DND-41 (cell line): ENCODE measurements at regions not wholly inside any gene's neighbourhood (a gene's known extent, or its start where the extent isn't known, plus 50 kb on each side); places are given as distances from the start of the nearest gene placed in this dataset.
"Not testable (repeated sequence)": the region's sequence is repeated elsewhere in the genome, so short reads cannot be mapped to it uniquely, and the experiment has no call there.

Experiments
- ATAC-seq: fragments of 200-7000 bp; cut with Tn5 transposase; 3 replicates; pipeline ENCODE4 v1.9.1; 2021; ENCODE audit warnings: low read depth; ENCODE audit not compliant: insufficient read depth
- DNase-seq: peaks from one replicate; pipeline ENCODE4 v3.0.0-alpha.2; 2020
- H2AFZ ChIP-seq: 2 replicates; pipeline ENCODE4 v1.6.0; 2012; ENCODE audit warnings: low read depth, low read length
- H3K27ac ChIP-seq: 2 replicates; pipeline ENCODE4 v1.5.1; 2012; ENCODE audit warnings: low read length, inconsistent platforms
- H3K27me3 ChIP-seq: fragments of 200-600 bp; sonication (generic); 2 replicates; pipeline ENCODE4 v1.6.0; 2012; ENCODE audit warnings: low read length, mild to moderate bottlenecking, inconsistent platforms; ENCODE audit not compliant: insufficient read depth, poor library complexity
- H3K36me3 ChIP-seq: 2 replicates; pipeline ENCODE4 v1.5.1; 2012; ENCODE audit warnings: low read length, inconsistent platforms; ENCODE audit not compliant: insufficient read depth
- H3K4me1 ChIP-seq: 2 replicates; pipeline ENCODE4 v1.5.1; 2012; ENCODE audit warnings: mild to moderate bottlenecking, low read length; ENCODE audit not compliant: insufficient read depth
- H3K4me2 ChIP-seq: 2 replicates; pipeline ENCODE4 v1.6.0; 2012; ENCODE audit warnings: mild to moderate bottlenecking, moderate library complexity, low read length, inconsistent platforms; ENCODE audit not compliant: insufficient read depth
- H3K4me3 ChIP-seq, 2 experiments: fragments of 200-600 bp in 1 of 2; shearing (Covaris generic) in 1 of 2; 2 replicates each; pipeline ENCODE4 v1.5.1; 2012 to 2016; ENCODE audit warnings: inconsistent platforms in 2 of 2, low read length in 2 of 2, mild to moderate bottlenecking in 2 of 2, low read depth in 1 of 2, moderate library complexity in 1 of 2
- H3K79me2 ChIP-seq: 2 replicates; pipeline ENCODE4 v1.6.0; 2012; ENCODE audit warnings: low read length, inconsistent platforms; ENCODE audit not compliant: insufficient read depth
- H3K9ac ChIP-seq: 2 replicates; pipeline ENCODE4 v1.6.0; 2012; ENCODE audit warnings: low read depth, mild to moderate bottlenecking, inconsistent platforms, low read length, moderate library complexity
- H3K9me3 ChIP-seq: 2 replicates; pipeline ENCODE4 v1.5.1; 2012; ENCODE audit warnings: low read length, moderate library complexity, mild to moderate bottlenecking, inconsistent platforms; ENCODE audit not compliant: insufficient read depth, severe bottlenecking
- H4K20me1 ChIP-seq: 2 replicates; pipeline ENCODE4 v1.6.0; 2012; ENCODE audit warnings: low read length; ENCODE audit not compliant: insufficient read depth
- EZH2 ChIP-seq: IDR thresholded peaks from 3 replicates; pipeline ENCODE4 v1.6.1; 2012; ENCODE audit warnings: borderline replicate concordance, low read depth, mild to moderate bottlenecking, moderate library complexity, low read length, inconsistent platforms; ENCODE audit not compliant: severe bottlenecking
- TF ChIP-seq, protein P1 (sequence below): IDR thresholded peaks from 2 replicates; pipeline ENCODE4 v1.5.1; 2012; ENCODE audit warnings: borderline replicate concordance, low read length, moderate library complexity, mild to moderate bottlenecking; ENCODE audit not compliant: poor library complexity, severe bottlenecking; ENCODE audit errors: extremely low read depth

DNA sequence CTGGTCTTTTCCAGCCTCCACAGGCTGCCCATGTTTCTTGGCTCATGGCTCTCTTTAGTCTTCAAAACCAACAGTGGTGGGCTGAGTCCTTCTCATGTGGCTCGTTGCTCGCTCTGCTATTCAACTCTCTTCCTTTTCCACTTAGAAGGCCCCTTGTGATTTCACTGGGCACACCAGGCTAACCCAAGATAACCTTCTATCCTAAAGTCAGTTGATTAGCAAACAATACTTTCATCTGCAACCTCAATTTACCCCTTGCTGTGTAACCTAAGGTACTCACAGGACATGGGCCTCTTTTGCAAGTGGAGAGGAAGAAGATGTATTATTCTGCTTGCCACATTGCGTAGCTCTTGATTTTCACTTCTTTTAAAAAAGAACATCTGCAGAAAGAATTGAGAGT, 79.6 kb downstream of the UTRN start:
- Histone ChIP-seq H3K36me3 (peaks cover 2% of the 10 kb centered on the region; the same call in 1 of the 2 replicates), H3K4me2 (no peak overlapping the region), H4K20me1 (peaks cover 4% of the 10 kb centered on the region; the same call in 1 of the 2 replicates), H3K4me3 (no peak overlapping the region), H2AFZ (no peak overlapping the region), H3K9me3 (no peaks in the 10 kb centered on the region), H3K4me1 (no peaks in the 10 kb centered on the region), H3K27ac (no peak overlapping the region), H3K79me2 (peaks cover 96% of the 10 kb centered on the region), H3K27me3 (no peaks in the 10 kb centered on the region), H3K9ac (no peak overlapping the region)
- DNase-seq, result no peak
- ATAC-seq, result peak; percentile 42; the same call in 2 of the 3 replicates
- TF ChIP-seq, protein P1, sequence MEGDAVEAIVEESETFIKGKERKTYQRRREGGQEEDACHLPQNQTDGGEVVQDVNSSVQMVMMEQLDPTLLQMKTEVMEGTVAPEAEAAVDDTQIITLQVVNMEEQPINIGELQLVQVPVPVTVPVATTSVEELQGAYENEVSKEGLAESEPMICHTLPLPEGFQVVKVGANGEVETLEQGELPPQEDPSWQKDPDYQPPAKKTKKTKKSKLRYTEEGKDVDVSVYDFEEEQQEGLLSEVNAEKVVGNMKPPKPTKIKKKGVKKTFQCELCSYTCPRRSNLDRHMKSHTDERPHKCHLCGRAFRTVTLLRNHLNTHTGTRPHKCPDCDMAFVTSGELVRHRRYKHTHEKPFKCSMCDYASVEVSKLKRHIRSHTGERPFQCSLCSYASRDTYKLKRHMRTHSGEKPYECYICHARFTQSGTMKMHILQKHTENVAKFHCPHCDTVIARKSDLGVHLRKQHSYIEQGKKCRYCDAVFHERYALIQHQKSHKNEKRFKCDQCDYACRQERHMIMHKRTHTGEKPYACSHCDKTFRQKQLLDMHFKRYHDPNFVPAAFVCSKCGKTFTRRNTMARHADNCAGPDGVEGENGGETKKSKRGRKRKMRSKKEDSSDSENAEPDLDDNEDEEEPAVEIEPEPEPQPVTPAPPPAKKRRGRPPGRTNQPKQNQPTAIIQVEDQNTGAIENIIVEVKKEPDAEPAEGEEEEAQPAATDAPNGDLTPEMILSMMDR, result no peak
- no peak for TF ChIP-seq EZH2

DNA sequence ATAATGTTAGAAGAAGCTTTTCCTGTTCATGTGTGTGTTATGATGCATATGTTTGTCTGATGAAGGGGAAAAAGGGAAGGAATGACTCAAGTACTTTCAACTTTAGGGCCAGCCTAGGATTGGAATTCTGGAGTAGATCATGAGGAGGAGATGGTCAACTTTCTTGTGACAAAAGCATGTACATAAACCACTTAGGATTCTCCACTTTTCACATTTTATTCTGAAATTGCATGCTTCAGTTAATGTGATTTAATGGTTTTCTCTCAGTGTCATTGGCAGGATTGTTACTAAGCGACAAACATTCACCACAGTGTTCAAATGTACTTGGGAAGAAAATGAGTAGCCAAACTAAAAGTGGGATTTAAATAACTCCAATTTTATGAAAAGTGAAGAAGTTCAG, 80.1 kb downstream of the UTRN start:
- Histone ChIP-seq H3K9ac (no peak overlapping the region), H3K36me3 (peaks cover 5% of the 10 kb centered on the region), H4K20me1 (peaks cover 8% of the 10 kb centered on the region; the same call in 1 of the 2 replicates), H3K9me3 (no peaks in the 10 kb centered on the region), H3K4me1 (no peaks in the 10 kb centered on the region), H3K27ac (no peak overlapping the region), H3K27me3 (no peaks in the 10 kb centered on the region), H3K4me3 (no peak overlapping the region), H3K4me2 (no peak overlapping the region), H3K79me2 (peaks cover 96% of the 10 kb centered on the region), H2AFZ (no peak overlapping the region)
- TF ChIP-seq EZH2, result no peak
- TF ChIP-seq, protein P1, result no peak
- ATAC-seq, result no peak
- DNase-seq, result no peak

DNA sequence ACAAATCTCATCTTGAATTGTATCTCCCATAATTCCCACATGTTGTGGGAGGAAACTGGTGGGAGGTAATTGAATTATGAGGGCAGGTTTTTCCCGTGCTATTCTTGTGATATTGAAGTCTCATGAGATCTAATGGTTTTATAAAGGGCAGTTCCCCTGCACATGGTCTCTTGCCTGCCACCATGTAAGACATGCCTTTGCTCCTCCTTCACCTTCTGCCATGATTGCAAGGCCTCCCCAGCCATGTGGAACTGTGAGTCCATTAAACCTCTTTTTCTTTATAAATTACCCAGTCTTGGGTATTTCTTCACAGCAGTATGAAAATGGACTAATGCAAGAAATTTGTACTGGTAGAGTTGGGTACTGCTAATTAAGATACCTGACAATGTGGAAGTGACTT, 84.6 kb downstream of the UTRN start:
- H3K9me3 ChIP-seq, H2AFZ ChIP-seq, H3K27me3 ChIP-seq, H3K4me3 ChIP-seq, DNase-seq, ATAC-seq, H3K4me1 ChIP-seq, H4K20me1 ChIP-seq, H3K9ac ChIP-seq, H3K4me2 ChIP-seq, H3K27ac ChIP-seq: not testable (repeated sequence)
- Histone ChIP-seq H3K79me2 (peaks cover 86% of the 10 kb centered on the region), H3K36me3 (peaks cover 10% of the 10 kb centered on the region)

DNA sequence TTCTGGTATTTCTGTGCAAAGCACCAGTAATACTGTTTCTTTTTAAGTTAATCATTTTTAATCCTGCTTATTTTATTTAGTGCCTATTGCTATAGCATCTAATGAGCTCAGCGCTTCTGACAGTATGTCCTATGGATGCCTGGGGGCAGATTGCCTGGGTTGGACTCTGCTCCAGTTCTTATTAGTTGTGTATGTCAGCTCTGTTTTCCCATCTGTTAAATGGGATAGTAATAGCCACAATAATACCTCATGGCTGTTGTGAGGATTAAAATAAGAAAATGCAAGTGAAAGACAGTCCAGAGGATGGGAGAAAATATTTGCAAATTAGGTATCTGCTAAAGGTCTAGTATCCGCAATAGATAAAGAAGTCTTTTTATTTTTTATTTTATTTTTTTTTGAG, 87.0 kb downstream of the UTRN start:
- H3K79me2 ChIP-seq, result peaks cover 76% of the 10 kb centered on the region
- peaks cover 8% of the 10 kb centered on the region; the same call in 1 of the 2 replicates for H3K36me3 ChIP-seq

More for the DNA sequence above, 87.0 kb downstream of the UTRN start:
- H2AFZ ChIP-seq, result no peak overlapping the region
- no peak for DNase-seq
- no peak overlapping the region for H3K4me3 ChIP-seq
- H3K9me3 ChIP-seq, result no peaks in the 10 kb centered on the region
- no peak overlapping the region for H3K9ac ChIP-seq
- H3K27ac ChIP-seq, result no peak overlapping the region
- no peak for TF ChIP-seq EZH2
- TF ChIP-seq, protein P1, result no peak
- H3K4me1 ChIP-seq, result no peaks in the 10 kb centered on the region
- H3K27me3 ChIP-seq, result no peaks in the 10 kb centered on the region
- peaks cover 10% of the 10 kb centered on the region; the same call in 1 of the 2 replicates for H4K20me1 ChIP-seq
- no peak overlapping the region for H3K4me2 ChIP-seq
- no peak for ATAC-seq
